GM19193 (cell line): ENCODE measurements at regions not wholly inside any gene's neighbourhood (a gene's known extent, or its start where the extent isn't known, plus 50 kb on each side); places are given as distances from the start of the nearest gene placed in this dataset.

Source experiments
- POLR2A ChIP-seq: IDR thresholded peaks from 4 replicates; pipeline ENCODE4 v1.6.1; 2011; ENCODE audit not compliant: insufficient read depth, insufficient read length; ENCODE audit errors: extremely low read depth

- no peak for TF ChIP-seq POLR2A
These were observed 195.0 kb upstream of the STARD13 start for GRCh38 chr13:33480561-33480960.

DNA sequence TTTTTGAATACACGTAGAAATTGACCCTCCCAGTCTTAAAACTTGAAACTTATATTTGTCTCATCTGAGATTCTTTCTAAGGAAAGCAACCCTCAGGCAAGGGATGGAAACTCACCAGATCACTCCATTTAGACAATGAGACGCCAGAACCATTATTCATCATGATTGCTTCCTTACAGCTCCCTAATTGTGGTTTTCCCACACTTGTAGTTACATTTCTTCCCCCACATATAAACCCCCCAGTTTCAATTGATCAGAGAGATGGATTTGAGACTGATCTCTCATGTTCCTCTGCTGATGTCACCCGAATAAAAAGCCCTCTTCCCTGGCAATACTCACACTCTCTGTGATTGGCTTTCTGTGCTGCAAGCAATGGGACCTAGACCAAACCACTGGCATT lies 197.9 kb upstream of the STARD13 start:
- TF ChIP-seq POLR2A, result no peak

DNA sequence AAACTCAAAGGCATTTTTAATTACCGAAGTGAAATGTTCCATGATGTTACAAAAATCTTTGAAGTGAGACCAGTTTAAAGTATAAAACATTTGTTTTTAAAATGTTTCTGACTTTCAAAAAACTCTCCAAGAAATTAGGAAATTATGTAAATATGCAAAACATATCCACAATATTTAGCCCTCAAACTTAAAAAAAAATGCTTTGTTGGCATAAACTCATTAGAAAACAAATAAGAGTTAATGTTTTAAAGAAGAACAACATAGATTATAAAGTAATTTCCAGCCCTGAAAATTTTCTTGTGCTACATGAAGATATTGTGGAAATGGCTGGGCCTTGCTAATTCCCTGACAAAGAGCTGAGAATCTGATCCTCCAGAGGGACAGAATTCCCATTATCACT lies 199.7 kb upstream of the STARD13 start:
- TF ChIP-seq POLR2A, result no peak

DNA sequence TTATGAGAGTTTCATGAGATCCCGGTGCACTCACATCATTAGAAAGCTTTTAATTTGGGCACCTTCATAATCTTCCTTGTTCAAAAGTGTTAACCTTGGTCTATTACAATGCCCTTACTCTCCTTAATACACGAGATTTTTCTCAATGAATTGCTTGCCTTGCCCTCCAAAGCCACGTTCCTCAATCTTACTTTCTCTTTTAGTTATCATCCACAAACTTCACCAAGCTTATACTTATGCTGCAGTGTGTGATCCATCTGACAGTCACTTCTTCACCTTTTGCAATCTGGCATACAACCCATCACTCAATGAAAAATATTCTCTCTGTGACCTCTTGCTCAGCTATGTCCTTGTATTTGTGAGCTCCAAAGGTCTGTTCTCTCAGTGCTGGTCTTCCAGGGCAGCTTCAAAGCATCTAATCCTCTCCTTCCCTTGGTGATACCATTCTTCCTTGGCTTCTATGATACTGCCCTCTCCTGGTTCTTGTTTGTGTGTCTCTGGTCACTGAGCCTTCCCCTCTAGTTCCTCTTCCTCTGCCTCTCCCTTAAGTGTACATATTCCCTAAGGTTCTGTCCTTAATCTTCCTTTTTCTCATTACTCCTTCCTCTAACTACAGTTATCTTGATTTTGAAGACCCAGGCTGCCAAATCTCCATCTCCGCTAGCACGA lies 202.2 kb upstream of the STARD13 start:
- no peak for TF ChIP-seq POLR2A

DNA sequence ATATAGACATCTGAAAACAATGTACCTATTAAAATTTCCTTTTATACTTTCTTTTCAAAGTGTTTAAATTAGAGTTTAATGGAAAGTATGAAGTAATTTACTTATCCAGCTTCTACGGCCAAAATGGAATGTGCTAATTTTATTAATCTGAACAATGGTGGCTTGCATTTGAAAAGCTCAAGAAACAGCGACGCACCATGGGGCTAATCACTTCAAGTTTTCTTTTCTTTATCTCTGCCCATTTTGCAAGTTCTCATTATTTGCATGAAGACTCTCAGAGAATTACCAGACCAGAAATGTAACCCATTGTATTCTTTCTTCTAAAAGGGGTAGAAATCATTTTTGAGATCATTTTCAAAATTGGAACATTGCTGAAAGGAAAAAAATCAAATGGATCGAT lies 204.0 kb upstream of the STARD13 start:
- TF ChIP-seq POLR2A, result no peak

DNA sequence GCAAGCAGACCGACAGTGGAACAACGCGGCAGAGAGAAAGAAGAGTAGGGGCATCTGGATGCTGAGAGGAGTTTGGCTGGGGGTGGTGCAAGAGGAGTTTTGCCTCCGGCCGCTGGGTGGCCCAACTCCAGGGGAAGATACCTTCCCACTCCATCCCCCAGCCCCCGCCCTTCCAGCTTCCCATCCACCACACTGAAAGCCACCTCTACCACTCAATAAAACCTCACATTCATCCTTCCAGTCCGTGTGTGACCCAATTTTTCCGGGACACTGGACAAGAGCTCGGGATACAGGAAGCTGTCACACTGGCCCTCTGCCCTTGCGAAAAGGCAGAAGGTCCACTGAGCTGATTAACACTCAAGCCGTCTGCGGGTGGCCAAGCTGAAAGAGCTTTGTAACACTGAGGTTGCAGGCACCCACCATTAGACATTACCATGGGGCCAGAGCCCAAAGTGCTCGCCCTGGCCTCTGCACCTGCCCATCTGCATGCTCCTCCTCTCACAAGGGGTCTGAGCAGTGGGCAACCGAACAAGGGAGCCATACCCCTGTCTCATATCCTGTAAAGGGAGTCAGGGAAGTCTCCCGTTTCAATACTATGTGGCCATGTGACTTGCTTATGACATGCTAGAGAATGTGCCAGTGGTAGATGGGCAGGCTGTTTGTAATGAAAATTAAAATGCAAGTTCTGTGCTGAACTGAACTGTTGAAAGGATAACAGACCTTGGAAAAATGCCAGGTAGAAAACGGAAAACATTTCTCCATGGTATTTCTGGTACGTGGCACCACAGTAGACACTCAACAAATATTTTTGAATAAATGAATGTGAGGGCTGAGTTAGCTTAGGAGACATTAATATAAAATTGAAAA lies 205.1 kb upstream of the STARD13 start:
- no peak for TF ChIP-seq POLR2A

DNA sequence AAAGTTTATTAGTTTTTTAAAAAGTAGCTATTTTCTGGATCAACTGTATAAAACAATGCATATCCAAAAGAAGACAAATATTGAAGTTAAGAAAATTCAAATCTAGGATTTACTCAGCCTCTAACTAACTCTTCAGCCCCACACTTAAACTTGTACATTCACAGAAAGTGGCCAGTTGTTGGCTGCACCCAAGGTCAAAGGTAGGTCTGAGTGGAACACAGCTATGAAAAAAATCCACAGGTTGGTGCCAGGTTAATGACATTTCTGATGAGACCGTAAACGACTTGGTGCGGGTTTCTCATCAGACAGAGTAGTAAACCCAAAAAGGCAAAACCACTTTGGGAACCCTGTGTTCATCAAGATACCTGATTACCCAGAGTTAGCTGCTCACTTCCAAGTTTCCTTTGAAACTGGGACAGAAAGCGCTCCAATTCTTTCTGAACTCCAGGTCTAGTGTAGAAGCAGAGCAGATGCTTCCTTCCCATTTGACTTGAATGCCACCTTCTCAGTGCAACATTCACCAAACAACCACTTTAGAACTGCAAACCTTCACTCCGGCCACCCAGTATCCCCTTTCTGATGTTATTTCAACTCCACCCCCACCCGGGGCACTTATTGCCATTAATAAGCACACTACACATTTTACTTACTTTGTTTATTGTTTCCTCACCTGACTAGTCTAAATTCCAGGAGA lies 208.3 kb upstream of the STARD13 start:
- no peak for TF ChIP-seq POLR2A

GRCh38 chr13:33494596-33495204 lies 209.1 kb upstream of the STARD13 start:
- no peak for TF ChIP-seq POLR2A

GRCh38 chr13:33496336-33496735 lies 210.8 kb upstream of the STARD13 start:
- no peak for TF ChIP-seq POLR2A

- TF ChIP-seq POLR2A, result no peak
These were observed 211.7 kb upstream of the STARD13 start for GRCh38 chr13:33497146-33497845.

DNA sequence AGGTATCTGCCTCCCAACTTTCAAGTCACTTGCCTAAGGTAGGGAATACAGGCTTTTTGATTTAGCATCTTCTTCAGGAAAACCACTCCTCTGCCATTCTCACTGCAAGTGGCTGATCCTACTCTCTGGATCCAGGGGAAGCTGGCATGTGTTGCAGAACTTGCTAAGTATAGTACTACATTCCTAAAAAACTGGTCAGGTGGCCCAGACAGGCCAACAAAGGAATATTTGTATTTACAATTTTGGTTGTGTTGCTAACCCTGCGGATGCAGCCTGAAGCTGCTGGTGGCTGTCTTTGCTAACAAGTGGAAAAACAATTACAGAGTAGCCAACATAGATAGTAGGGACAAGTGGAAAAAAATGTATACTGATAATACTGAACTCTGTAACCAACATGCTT lies 222.5 kb upstream of the STARD13 start:
- TF ChIP-seq POLR2A, result no peak

DNA sequence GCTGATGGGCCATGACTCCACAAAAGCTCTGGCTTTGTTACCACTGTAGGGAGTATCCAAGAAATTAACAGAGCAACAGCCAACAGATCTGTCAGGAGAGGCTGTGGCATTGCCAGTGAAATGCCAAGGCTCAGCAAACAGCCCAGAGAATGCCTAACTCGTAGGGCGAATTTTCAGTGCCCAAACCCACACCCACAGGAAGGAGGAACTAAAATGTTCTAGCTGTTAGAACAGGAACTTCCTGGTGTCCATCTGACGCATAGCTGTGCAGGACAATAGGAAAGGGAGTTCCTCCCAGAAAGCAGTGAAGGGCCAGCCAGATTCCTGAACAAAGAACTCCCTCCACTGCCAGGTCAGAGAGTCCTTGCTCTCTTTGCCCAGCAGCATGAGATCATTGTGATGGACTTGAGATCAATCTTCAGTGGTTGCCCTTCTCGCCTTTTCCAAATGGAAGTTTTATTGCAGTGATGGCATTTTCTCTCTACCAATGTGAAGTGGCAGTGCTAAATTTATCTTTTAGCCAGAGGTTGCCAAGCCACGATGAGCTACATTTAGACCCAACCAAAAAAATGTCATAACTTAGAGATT lies 224.2 kb upstream of the STARD13 start:
- no peak for TF ChIP-seq POLR2A

DNA sequence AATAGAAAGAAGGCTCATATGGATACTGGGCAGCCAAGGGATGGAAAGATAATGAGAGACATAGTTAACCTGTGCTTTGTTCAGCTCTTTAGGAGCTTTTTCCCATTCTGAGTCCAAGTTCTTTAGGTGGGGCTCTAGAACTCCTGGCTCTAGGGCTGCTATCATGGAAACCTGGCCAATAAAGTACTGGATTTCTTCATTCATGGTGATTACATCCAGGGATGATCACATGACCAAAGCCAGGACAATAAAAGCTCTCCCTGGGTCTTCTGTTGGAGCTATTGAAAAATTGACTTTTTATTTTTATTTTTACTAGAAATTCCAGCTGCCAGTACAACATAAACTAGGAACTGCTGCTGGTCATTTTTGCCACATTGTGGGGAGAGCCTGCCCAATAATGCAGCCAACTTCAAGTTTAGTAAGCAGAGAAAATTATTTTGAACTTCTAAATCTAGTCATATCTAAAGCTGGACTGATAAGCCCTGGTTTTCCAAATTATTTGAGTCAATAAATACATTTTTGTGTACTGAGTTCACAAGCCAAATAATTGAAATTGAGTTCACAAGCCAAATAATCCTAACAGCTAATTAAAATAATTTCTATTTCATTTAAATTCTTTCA lies 224.9 kb upstream of the STARD13 start:
- no peak for TF ChIP-seq POLR2A
